HCT116 (cell line): ENCODE measurements at regions not wholly inside any gene's neighbourhood (a gene's known extent, or its start where the extent isn't known, plus 50 kb on each side); places are given as distances from the start of the nearest gene placed in this dataset.

ENCODE experiments used
- ATAC-seq: fragments of 200-7000 bp; cut with Tn5 transposase; 2 replicates; pipeline ENCODE4 v1.9.1; 2020; ENCODE audit warnings: mild to moderate bottlenecking, moderate library complexity
- BruUV-seq: library from RNA; stranded (reverse); fragments of 400-500 nt; replicated peaks from 2 replicates; lab custom pipeline; 2021; lab: Mats Ljungman, UMichigan
- CTCF ChIA-PET: fragments of 300-600 bp; sonication (Branson Sonifier 250); formaldehyde crosslinking; loops from one replicate; lab custom pipeline; 2021; ENCODE audit warnings: antibody characterized with exemption; lab: Charles Lee
- POLR2A ChIA-PET: fragments of 300-600, 350-600 bp; sonication (Branson Sonifier 250); formaldehyde crosslinking; loops from one replicate; lab custom pipeline; 2021; ENCODE audit warnings: antibody characterized with exemption; lab: Charles Lee
- RAD21 ChIA-PET, 2 experiments: fragments of 300-600 bp; sonication (Branson Sonifier 250); formaldehyde crosslinking; loops; one replicate each; lab custom pipeline; 2023; ENCODE audit warnings: low total read pairs in 2 of 2; ENCODE audit not compliant: uncharacterized antibody in 2 of 2, unreplicated experiment in 2 of 2, low non-redundant PET in 1 of 2; lab: Charles Lee
- DNase-seq: peaks from one replicate; pipeline ENCODE4 v3.0.0-alpha.2; 2010; ENCODE audit warnings: low read depth, low spot score
- H2AFZ ChIP-seq: fragments of 200-600 bp; shearing (Covaris generic), sonication (generic); 2 replicates; pipeline ENCODE4 v1.6.1; 2017; ENCODE audit warnings: low read depth, mixed run types, mixed read lengths, antibody characterized with exemption, low read length; ENCODE audit not compliant: poor library complexity, severe bottlenecking
- H3K27ac ChIP-seq: 2 replicates; pipeline ENCODE4 v1.5.1; 2012; ENCODE audit warnings: low read depth, low read length
- H3K27me3 ChIP-seq: fragments of 200-600 bp; sonication (generic); 2 replicates; pipeline ENCODE4 v1.6.1; 2016; ENCODE audit warnings: mixed run types, low read length, mixed read lengths; ENCODE audit not compliant: insufficient read depth
- H3K36me3 ChIP-seq, 2 experiments: fragments of 200-500 bp in 1 of 2; fragments of 200-600 bp in 1 of 2; sonication (Bioruptor generic) in 1 of 2; sonication (generic) in 1 of 2; 2 replicates each; pipeline versions ENCODE4 v1.5.1 to v1.6.1; 2014 to 2016; ENCODE audit warnings: low read length in 2 of 2, inconsistent platforms in 1 of 2, mixed read lengths in 1 of 2, mixed run types in 1 of 2; ENCODE audit not compliant: insufficient read depth in 2 of 2, control insufficient read depth in 1 of 2
- H3K4me1 ChIP-seq, 2 experiments: fragments of 200-600 bp in 1 of 2; sonication (generic) in 1 of 2; 2 replicates each; pipeline versions ENCODE4 v1.5.1 to v1.6.1; 2012 to 2017; ENCODE audit warnings: low read length in 2 of 2, inconsistent platforms in 1 of 2, mild to moderate bottlenecking in 1 of 2, mixed read lengths in 1 of 2, mixed run types in 1 of 2, moderate library complexity in 1 of 2; ENCODE audit not compliant: insufficient read depth in 2 of 2, control insufficient read depth in 1 of 2
- H3K4me2 ChIP-seq: fragments of 200-600 bp; sonication (generic); 2 replicates; pipeline ENCODE4 v1.6.1; 2017; ENCODE audit warnings: mixed run types, low read length, mixed read lengths
- H3K4me3 ChIP-seq, 2 experiments: fragments of 200-600 bp in 1 of 2; sonication (generic) in 1 of 2; replicated peaks in 1 of 2; 2 replicates each; pipeline ENCODE4 v1.5.1; 2011 to 2016; ENCODE audit warnings: low read length in 2 of 2, control low read depth in 1 of 2, low read depth in 1 of 2, mild to moderate bottlenecking in 1 of 2, mixed read lengths in 1 of 2, mixed run types in 1 of 2
- H3K79me2 ChIP-seq: fragments of 200-600 bp; sonication (generic); 2 replicates; pipeline ENCODE4 v1.6.1; 2017; ENCODE audit warnings: mild to moderate bottlenecking, mixed run types, low read length, moderate library complexity, mixed read lengths; ENCODE audit not compliant: insufficient read depth
- H3K9ac ChIP-seq: fragments of 200-600 bp; sonication (generic); 2 replicates; pipeline ENCODE4 v1.6.1; 2016; ENCODE audit warnings: low read length, mixed read lengths
- H3K9me2 ChIP-seq: fragments of 200-600 bp; sonication (generic), shearing (Covaris generic); 2 replicates; pipeline ENCODE4 v1.6.1; 2017; ENCODE audit warnings: mixed run types, mild to moderate bottlenecking, moderate library complexity; ENCODE audit not compliant: insufficient read depth
- H3K9me3 ChIP-seq, 2 experiments: fragments of 200-500 bp in 1 of 2; fragments of 200-600 bp in 1 of 2; sonication (Bioruptor generic) in 1 of 2; sonication (generic) in 1 of 2; 2 replicates each; pipeline ENCODE4 v1.6.1; 2014 to 2017; ENCODE audit warnings: low read length in 2 of 2, mixed read lengths in 2 of 2, inconsistent platforms in 1 of 2, low read depth in 1 of 2, mild to moderate bottlenecking in 1 of 2, mixed run types in 1 of 2, moderate library complexity in 1 of 2; ENCODE audit not compliant: control insufficient read depth in 1 of 2, insufficient read depth in 1 of 2
- H4K20me1 ChIP-seq: fragments of 200-600 bp; sonication (generic), shearing (Covaris generic); 2 replicates; pipeline ENCODE4 v1.6.1; 2017; ENCODE audit warnings: mixed run types, mild to moderate bottlenecking, moderate library complexity; ENCODE audit not compliant: insufficient read depth
- ATF3 ChIP-seq: IDR thresholded peaks from 2 replicates; pipeline ENCODE4 v1.6.1; 2012
- CBX3 ChIP-seq: IDR thresholded peaks from 2 replicates; pipeline ENCODE4 v1.6.1; 2012; ENCODE audit warnings: low read depth
- CTCF ChIP-seq, 3 experiments: fragments of 200-600 bp in 1 of 3; sonication (generic) in 1 of 3; IDR thresholded peaks in 2 of 3; conservative IDR thresholded peaks in 1 of 3; 2 replicates each; pipeline ENCODE4 v1.5.1; 2012 to 2017; ENCODE audit warnings: low read depth in 2 of 3, low read length in 2 of 3, antibody characterized with exemption in 1 of 3, borderline replicate concordance in 1 of 3, control low read depth in 1 of 3, mild to moderate bottlenecking in 1 of 3, mixed read lengths in 1 of 3, mixed run types in 1 of 3, moderate library complexity in 1 of 3; ENCODE audit not compliant: insufficient read depth in 1 of 3
- ELF1 ChIP-seq: IDR thresholded peaks from 2 replicates; pipeline ENCODE4 v1.6.1; 2012; ENCODE audit warnings: low read depth, borderline replicate concordance
- EZH2 ChIP-seq: fragments of 200-600 bp; sonication (generic); IDR thresholded peaks from 2 replicates; pipeline ENCODE4 v1.6.1; 2017; ENCODE audit warnings: antibody characterized with exemption, mixed run types
- POLR2A ChIP-seq: IDR thresholded peaks from 2 replicates; pipeline ENCODE4 v1.7.0; 2011; ENCODE audit warnings: borderline replicate concordance; ENCODE audit not compliant: insufficient read depth, insufficient read length; ENCODE audit errors: extremely low read depth
- POLR2AphosphoS5 ChIP-seq: IDR thresholded peaks from 2 replicates; pipeline ENCODE4 v1.6.1; 2011; ENCODE audit warnings: mild to moderate bottlenecking, low read depth, low read length, moderate library complexity
- ZBTB33 ChIP-seq: IDR thresholded peaks from 2 replicates; pipeline ENCODE4 v1.6.1; 2011; ENCODE audit warnings: mild to moderate bottlenecking, low read length, moderate library complexity; ENCODE audit not compliant: insufficient replicate concordance; ENCODE audit errors: extremely low read depth
- ZFX ChIP-seq: fragments of 450-650 bp; IDR thresholded peaks from 2 replicates; pipeline ENCODE4 v1.6.1; 2017
- intact Hi-C: fragments of 100-400 bp; cut with micrococcal nuclease; formaldehyde crosslinking; loops from 2 replicates; pipeline ENCODE4 v1.10.0; 2022

- no peak for TF ChIP-seq ZBTB33
- TF ChIP-seq, all 23 proteins: peak for 0
These were observed 84.8 kb upstream of the SOX3 start (continued) for GRCh38 chrX:140589657-140590056.

- no TSS peak for BruUV-seq
- Histone ChIP-seq H3K9ac (no peak overlapping the region), H3K27ac (no peak overlapping the region), H3K4me1 (no peaks in the 10 kb centered on the region), H3K9me3 (no peaks in the 10 kb centered on the region), H2AFZ (no peak overlapping the region), H3K4me3 (no peak overlapping the region), H3K79me2 (no peaks in the 10 kb centered on the region)
- CTCF ChIA-PET: no interaction called here
- no peak for ATAC-seq
- TF ChIP-seq POLR2AphosphoS5 (no peak), POLR2A (no peak), CBX3 (no peak), CTCF (IDR thresholded peaks at IDR 0.05 in 2 of 3, conservative IDR thresholded peaks at IDR 0.05 in 1 of 3; ENCODE audit: borderline replicate concordance in 1 of 3, insufficient read depth in 1 of 3, low read depth in 2 of 3, low read length in 2 of 3) (no peak), EZH2 (no peak), ZFX (no peak), ELF1 (no peak), ATF3 (no peak), ZBTB33 (no peak)
- TF ChIP-seq, all 23 proteins: peak for 0
- DNase-seq: no peak
- Histone ChIP-seq H4K20me1 (no peaks in the 10 kb centered on the region), H3K9me2 (no peaks in the 10 kb centered on the region), H3K27me3 (no peaks in the 10 kb centered on the region), H3K4me2 (no peak overlapping the region), H3K36me3 (no peaks in the 10 kb centered on the region)
- ChIA-PET RAD21 (no interaction called here), POLR2A (no interaction called here)
- intact Hi-C loops: no loop called here
These were observed 82.1 kb upstream of the SOX3 start for GRCh38 chrX:140586951-140587350.
